Brain microvascular endothelial cell (primary cell): ENCODE measurements at regions not wholly inside any gene's neighbourhood (a gene's known extent, or its start where the extent isn't known, plus 50 kb on each side); places are given as distances from the start of the nearest gene placed in this dataset.

Experiments used
- DNase-seq: peaks from one replicate; pipeline ENCODE4 v3.0.0-alpha.2; 2020
- H3K27ac ChIP-seq: fragments of 250-450 bp; sonication (Bioruptor Pico); 2 replicates; pipeline ENCODE4 v1.5.1; 2020; ENCODE audit warnings: mild to moderate bottlenecking, moderate library complexity
- H3K27me3 ChIP-seq: fragments of 250-450 bp; sonication (Bioruptor Pico); replicated peaks from 2 replicates; pipeline ENCODE4 v1.5.1; 2020; ENCODE audit warnings: mild to moderate bottlenecking
- H3K36me3 ChIP-seq: fragments of 250-450 bp; sonication (Bioruptor Pico); replicated peaks from 2 replicates; pipeline ENCODE4 v1.5.1; 2020; ENCODE audit warnings: mild to moderate bottlenecking
- H3K4me3 ChIP-seq: 2 replicates; pipeline ENCODE4 v1.5.1; 2011; ENCODE audit warnings: low read depth, mild to moderate bottlenecking, control low read depth, low read length, moderate library complexity
- in situ Hi-C: cut with HindIII; loops from 2 replicates; pipeline ENCODE4 v1.10.0; 2017; ENCODE audit warnings: low sequenced_read_pairs, low pct_ligation_motif_present
- TF ChIP-seq, protein P1 (sequence below): IDR thresholded peaks from 2 replicates; pipeline ENCODE4 v1.5.1; 2011; ENCODE audit warnings: low read depth, mild to moderate bottlenecking, moderate library complexity, low read length, control low read depth, inconsistent platforms; ENCODE audit errors: missing control alignments

DNA sequence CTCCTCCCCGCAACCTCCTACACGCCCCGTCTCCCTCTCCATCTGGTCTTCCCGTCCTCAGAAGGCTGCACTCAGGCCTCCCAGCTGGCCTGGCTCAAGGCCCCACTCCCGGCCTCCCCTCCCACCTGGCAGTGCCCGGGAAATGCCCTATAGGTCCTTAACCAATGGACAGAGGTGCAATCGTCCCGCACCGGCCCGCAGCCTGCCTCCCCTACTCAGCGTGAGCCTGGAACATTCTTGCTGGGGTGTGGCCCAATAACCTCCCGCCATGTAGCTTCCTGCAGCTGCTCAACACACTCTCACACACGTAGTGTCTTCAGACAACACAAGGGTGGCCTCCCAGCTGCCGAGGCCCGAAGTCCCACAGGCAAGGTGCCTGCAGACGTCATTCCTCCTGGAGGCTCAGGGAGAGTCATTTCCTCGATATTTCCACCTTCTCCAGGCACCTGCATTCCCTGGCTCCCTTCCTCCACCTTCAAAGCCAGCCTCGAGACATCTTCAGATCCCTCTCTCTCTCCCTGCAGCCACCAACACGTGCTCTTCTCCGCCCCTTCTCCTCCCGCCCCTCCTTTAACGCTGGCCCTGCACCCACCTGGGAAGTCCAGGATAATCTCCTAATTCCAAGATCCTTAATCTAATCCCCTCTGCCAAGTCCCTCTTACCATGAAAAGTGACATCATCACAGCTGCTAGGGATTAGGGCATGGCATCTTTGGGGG is 56.2 kb downstream of the ADRA2C start:
- TF ChIP-seq, protein P1, sequence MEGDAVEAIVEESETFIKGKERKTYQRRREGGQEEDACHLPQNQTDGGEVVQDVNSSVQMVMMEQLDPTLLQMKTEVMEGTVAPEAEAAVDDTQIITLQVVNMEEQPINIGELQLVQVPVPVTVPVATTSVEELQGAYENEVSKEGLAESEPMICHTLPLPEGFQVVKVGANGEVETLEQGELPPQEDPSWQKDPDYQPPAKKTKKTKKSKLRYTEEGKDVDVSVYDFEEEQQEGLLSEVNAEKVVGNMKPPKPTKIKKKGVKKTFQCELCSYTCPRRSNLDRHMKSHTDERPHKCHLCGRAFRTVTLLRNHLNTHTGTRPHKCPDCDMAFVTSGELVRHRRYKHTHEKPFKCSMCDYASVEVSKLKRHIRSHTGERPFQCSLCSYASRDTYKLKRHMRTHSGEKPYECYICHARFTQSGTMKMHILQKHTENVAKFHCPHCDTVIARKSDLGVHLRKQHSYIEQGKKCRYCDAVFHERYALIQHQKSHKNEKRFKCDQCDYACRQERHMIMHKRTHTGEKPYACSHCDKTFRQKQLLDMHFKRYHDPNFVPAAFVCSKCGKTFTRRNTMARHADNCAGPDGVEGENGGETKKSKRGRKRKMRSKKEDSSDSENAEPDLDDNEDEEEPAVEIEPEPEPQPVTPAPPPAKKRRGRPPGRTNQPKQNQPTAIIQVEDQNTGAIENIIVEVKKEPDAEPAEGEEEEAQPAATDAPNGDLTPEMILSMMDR: no peak
- H3K4me3 ChIP-seq: no peak overlapping the region
- DNase-seq: no peak
- H3K27ac ChIP-seq: no peak overlapping the region
- H3K36me3 ChIP-seq: no peaks in the 10 kb centered on the region
- in situ Hi-C loops: no loop called here
- H3K27me3 ChIP-seq: no peaks in the 10 kb centered on the region

DNA sequence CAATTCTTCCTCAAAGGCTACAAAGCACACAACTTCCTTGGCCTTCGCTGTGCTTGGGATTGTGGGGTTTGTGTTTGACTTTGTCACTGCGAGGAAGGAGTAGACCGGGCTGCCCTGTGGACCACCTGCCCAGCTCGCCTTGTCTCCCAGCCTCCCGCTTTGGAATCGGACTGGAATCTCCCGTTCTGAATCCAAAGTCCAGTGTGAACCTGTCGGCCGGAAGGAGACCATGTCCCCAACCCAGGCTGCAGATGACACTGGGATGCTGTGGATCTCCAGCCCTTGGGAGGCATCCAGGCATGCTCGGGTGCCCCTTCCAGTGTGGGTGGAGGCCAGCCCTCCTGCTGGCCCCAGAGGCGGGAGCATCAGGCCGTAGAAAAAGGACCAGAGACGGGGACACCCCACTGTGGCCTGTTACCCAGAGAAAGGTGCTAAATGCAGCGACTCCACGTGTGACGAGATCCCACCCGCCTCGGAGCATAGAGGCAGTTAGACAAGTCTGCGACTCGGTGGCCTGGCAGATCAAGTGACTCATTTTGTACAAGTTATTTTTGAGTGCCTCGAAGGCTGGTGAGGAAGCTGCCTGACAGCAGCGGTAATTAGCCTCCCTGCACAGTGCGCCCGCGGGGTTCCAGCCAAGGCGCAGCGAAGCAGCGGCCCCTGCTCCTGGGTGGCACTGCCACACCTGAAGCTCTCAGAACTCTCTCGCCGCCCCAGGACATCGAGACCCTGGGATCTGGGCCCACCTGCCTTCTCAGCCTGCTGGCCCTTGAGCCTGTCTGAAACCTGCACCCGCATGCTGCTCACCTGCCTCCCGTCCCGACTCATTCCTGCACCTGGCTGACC is 57.5 kb downstream of the ADRA2C start:
- in situ Hi-C loops: no loop called here
- DNase-seq: no peak
- H3K36me3 ChIP-seq: no peaks in the 10 kb centered on the region
- H3K4me3 ChIP-seq: no peak overlapping the region
- TF ChIP-seq, protein P1: no peak
- no peak overlapping the region for H3K27ac ChIP-seq
- H3K27me3 ChIP-seq: no peaks in the 10 kb centered on the region

DNA sequence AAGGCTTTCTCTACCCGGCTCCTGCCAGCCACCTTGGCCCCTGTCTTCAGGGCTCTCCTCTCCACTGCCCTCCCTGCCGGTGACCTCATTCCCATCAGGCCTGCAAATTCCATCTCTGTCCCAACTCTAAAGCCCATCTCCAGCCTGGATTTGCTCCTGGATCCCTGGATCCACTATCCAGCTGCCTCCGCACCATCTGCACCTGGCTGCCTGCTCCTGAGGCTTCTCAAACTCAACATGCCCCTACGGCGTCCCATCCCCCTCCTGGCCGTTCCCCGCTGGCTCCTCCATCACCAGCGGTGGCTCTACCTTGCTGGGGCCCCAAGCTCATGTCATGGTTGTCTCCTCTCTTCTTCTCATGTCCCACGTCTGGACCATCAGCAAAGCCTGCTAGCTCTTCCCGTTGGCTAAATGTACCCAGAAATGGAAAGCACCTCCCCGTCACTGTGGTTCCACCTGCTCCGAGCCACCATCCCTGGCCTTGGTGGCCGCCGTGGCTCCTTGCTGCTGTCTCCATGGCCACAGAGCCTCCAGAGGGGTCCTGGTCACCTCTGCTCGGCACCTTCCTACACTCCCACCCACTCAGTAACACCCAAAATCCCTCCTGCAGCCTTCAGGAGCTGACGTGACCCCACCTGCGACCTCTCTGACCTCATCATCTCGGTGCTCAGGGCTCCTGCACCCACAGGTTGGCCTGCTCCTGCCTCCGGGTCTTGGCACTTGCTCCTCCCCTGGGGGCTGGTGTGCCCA is 58.5 kb downstream of the ADRA2C start:
- Histone ChIP-seq H3K36me3 (no peaks in the 10 kb centered on the region), H3K27me3 (no peaks in the 10 kb centered on the region), H3K4me3 (no peak overlapping the region), H3K27ac (no peak overlapping the region)
- TF ChIP-seq, protein P1: no peak
- DNase-seq: no peak
- in situ Hi-C loops: no loop called here

DNA sequence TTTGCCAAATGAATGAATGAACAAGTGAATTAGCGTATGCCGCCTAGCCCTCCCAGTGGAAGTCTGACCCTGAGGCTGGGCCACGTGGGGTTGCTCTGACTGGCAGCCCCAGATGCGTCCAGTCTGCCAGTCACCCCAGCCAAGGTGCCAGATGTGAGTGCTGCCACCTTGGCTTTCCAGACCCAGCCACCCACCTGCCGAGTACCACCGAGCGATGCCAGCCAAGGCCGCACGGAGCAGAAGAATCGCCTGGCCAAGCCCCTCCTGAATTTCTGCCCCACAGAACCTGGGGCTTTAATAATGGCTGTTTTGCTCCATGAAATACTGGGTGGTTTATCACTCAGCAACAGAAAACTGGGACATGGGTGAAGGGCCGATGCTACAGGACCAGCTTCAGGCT is 59.3 kb downstream of the ADRA2C start:
- Histone ChIP-seq H3K36me3 (no peaks in the 10 kb centered on the region), H3K4me3 (no peak overlapping the region), H3K27ac (no peak overlapping the region), H3K27me3 (no peaks in the 10 kb centered on the region)
- DNase-seq: no peak
- in situ Hi-C loops: no loop called here
- TF ChIP-seq, protein P1: no peak

DNA sequence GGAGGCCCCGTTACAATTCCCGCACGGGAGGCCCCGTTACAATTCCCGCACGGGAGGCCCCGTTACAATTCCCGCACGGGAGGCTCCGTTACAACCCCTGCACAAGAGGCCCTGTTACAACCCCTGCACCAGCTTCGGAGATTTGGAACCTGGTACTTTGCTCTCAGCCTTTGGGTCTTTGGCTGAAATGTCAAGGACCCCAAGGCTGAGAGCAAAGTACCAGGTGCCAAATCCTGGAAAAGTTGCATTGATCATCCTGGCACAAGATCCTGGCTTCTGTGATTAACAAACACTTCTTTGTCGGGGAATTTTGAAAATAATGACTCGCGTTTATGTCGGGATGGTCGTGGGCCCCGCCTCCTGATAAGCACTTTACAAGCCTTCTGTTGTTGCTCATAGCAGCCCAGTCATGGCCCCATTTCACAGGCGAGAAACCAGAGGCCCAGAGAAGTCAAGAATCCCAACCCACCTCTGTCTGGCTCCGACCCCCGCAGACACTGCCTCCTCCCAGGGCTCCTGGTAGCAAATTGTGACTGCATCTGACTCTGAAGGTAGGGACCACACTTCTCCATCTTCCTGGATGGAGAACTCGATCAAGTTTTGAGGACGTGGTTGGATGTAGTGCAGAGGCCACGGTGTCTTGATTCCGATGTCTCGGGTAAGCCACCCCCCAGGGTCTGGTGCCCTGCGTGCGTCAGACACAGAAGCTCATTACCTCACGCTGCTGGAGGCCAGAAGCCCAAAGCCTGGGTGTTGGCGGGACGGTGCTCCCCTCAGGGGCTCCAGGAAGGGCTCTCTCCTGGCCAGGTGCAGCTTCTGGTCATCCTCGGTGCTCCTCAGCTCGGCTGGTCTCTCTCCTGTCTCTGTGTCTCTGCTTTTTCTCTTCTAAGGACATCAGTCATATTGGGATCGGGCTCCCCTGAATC is 60.3 kb downstream of the ADRA2C start:
- in situ Hi-C loops: no loop called here
- no peak overlapping the region for H3K4me3 ChIP-seq
- no peaks in the 10 kb centered on the region for H3K36me3 ChIP-seq
- DNase-seq: no peak
- TF ChIP-seq, protein P1: no peak
- H3K27ac ChIP-seq: no peak overlapping the region
- no peaks in the 10 kb centered on the region for H3K27me3 ChIP-seq
